NCI-H187 (cell line): ENCODE measurements at regions not wholly inside any gene's neighbourhood (a gene's known extent, or its start where the extent isn't known, plus 50 kb on each side); places are given as distances from the start of the nearest gene placed in this dataset.
"Not testable (repeated sequence)": the region's sequence is repeated elsewhere in the genome, so short reads cannot be mapped to it uniquely, and the experiment has no call there.

Source experiments
- DNase-seq, 2 experiments: peaks; one replicate each; lab custom pipeline; 2025; lab: John Stamatoyannopoulos, UW

DNA sequence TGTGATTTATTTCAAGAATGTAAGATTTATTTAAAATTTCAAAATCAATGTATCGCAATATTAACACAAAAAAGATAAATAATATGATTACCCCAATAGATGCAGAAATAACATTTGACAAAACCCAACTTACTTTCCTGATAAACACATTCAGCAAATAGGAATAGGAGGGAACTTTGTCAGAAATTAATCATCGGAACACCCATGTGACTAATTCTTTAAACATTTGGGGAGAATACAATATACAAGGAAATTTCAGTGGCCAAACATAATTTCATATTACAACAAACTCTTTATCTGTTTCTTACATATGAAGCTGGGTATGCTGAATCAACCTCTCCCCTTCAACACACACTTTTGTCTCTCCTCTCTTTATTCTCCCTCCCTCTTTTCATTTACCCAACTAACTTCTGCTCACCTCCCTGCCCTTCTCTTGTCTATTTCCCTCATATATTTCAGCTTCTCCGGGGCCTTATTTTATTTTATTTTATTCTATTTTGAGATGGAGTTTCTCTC lies 309.6 kb upstream of the CNTNAP5 start:
- DNase-seq, result no peak

- no peak for DNase-seq
Measured at GRCh38 chr2:123717636-123718334, 307.3 kb upstream of the CNTNAP5 start.

DNA sequence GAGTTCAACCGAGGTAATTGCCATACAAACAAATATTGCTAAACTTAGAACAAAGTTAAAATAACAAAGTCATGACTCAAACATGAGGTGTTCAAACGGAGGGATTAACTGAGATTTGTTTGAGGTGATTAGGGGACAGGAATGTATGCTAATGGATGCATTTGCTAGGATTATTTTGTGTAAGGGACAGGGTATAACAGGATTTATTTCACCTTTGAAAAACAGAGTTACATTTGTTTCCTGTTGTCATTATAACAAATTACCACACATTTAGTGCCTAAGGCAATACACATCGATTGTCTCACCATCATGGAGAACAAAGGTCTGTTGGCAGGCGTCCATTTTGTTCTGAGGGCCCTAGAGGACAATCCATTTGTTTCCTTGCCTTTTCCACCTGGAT lies 304.3 kb upstream of the CNTNAP5 start:
- no peak for DNase-seq

DNA sequence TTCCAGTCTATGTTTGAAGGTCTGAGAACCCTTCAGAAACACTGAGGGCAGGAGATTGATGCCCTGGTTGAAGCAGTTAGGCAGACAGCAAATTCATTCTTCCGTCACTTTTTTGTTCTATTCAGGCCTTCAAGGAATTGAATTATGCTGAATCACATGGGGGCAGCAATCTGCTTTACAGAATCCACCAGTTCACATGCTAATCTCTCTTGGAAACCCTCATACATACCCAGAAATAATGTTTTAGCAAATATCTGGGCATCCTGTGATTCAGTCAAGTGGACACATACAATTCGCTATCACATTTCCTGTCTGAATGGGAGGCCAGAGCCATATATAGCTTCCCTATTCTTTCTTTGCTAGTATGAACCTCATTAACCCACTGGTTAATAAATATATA lies 301.4 kb upstream of the CNTNAP5 start:
- no peak for DNase-seq

DNA sequence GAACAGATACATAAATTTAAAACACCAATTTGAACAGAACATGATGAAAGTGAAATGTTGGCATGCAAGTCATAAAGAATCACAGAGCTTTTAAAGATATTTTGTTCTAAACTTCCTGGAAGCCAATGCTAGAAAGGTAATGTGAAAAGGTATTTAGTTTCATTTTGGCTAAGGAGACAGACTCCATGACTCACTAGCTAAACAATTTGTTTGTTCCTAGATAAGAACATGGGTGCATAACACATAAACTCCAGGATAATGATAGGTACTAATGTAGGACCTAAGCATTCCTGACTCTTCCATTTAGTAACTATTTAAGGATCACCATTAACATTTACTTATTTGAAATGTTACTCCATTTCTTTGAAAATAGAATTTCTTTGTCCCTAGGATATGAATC lies 292.5 kb upstream of the CNTNAP5 start:
- no peak for DNase-seq

DNA sequence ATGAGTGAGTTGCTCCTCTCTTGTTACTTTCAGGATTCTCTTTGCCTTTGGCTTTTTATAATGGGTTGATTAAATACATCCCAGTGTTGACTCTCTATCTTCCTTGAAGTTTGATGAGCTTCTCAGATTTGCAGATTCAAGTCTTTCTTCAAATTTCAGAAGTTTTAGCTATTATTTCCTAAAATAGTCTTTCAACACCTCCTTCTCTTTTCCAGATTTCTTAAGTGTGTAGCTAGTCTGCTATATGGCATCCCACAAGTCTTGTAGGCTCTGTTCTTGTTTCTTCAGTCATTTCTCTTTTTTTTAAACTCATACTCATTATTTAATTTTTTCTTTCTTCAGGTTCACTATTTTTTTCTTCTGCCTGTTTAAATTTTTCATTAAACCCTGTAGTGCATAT lies 287.7 kb upstream of the CNTNAP5 start:
- DNase-seq, result no peak

DNA sequence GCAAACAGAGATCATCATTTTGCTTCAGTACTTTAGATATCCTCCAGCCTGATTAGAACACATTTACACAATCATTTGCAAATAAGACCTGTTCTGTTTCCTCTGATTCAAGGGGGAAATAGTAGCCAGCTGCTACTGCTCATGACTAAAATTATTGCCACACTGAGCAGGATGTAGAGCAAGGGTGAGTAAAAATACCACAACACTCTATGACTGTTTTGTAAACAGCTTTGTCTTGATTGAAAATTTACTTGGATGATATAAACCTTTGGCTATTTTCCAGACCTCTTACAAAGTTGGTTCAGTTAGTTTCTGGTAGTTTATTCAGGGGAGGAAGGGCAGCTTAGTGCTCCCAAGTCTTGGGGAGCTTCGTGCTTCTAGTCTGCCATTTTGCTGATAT lies 286.4 kb upstream of the CNTNAP5 start:
- no peak for DNase-seq

- no peak for DNase-seq
Measured at GRCh38 chr2:123746006-123746405, 279.1 kb upstream of the CNTNAP5 start.

DNA sequence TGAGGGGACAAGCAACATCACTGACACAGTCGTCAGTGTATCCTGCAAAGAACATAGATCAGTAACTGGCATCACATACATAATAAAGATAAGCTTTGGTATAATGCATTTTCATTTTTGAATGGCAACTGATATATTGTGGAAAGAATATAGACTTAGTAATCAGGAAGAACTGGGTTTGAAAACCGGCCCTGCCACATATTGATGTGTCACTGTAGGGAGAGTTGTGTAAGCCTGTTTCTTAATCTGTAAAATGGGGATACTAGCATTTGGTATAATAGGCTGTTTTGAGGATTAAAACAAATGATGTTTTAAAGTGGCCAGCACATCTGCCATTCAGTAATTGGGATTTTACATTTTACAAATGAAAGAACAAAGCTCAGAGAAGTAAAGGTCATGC lies 277.8 kb upstream of the CNTNAP5 start:
- no peak for DNase-seq

DNA sequence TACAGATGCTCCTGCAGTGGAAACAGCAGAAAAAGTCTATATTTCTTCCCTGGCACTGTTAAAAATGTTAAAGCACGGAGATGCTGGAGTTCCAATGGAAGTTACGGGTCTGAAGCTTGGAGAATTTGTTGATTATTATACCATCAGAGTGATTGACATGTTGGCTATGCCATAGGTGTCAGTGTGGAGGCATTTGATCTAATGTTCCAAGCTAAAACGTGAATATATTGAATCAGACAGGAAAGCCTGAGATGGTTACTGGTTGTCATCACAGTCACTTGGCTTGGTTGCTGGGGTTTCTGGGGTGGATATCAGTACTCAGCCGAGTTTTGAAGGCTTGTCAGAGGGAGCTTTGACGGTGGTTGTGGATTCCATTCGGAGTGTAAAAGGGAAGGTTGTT lies 262.9 kb upstream of the CNTNAP5 start:
- no peak for DNase-seq

DNA sequence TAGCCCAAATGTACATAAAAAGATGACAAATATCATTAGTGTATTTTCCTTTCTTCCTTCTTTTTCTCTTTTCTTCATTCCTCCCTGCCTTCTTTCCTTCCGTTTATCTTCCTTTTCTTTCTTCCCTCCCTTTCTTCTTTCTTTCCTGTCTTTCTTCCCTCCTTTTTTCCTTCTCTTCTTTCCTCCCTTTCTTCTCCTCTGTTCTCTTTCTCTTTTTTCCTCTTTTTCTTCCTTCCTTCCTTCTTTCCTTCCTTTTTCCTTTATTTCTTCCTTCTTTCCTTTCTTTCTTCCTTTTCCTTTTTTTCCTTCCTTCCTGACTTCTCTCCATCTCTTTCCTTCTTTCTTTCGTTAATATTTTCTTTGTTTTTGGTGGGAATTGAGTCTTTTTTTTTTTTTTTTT lies 256.9 kb upstream of the CNTNAP5 start:
- no peak for DNase-seq

DNA sequence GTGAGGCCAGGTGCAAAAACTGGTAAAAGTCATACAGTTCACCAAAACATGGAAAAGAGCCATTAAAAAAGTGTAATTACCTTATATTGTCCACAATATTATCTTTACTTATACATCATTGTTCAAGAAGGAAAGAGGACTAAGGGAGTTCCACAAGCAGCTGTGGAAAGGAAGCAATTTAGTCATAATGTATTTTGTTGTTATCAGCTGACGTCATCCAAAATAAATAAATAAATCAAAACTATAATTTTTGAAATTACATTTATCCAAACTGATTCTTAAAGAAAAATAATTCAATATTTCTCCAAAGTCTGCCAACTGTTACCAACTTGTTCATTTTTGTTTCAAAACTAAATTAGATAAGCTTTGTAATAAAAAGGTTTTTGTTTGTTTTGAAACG lies 256.1 kb upstream of the CNTNAP5 start:
- DNase-seq, result no peak

- DNase-seq, result no peak
Measured at GRCh38 chr2:123770996-123771720, 253.9 kb upstream of the CNTNAP5 start.

DNA sequence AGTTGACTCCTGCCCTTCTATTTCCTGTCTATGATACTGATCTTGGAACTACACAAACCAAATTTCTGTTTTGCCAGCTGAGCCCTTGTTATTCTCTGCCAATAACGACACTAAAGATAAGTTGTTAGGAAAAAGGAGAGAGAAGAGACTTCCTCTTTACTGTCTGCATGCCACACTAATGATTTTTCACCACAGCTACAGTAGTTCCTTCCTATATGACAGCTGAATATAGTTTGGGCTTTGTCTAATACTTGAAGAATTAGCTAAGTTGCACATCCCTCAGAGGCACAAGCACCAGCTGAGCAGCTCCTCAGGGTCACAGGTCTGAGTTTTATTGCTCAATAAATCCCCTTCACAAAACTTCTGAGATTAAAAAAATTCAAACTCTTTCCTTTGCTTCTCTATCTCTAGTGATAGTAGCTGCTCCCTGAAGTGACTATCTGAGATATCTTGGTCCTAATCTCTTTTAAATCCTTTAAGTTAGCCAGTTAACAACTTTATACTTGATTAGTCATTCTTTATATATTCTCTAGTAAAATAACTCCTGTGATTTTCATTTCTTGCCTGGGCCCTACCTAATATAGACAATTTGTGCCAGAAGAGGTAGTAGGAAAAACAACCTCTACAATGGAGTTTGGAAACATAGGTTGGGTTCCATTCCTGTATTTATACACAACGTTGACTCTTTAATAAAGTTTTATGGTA lies 253.0 kb upstream of the CNTNAP5 start:
- no peak for DNase-seq

DNA sequence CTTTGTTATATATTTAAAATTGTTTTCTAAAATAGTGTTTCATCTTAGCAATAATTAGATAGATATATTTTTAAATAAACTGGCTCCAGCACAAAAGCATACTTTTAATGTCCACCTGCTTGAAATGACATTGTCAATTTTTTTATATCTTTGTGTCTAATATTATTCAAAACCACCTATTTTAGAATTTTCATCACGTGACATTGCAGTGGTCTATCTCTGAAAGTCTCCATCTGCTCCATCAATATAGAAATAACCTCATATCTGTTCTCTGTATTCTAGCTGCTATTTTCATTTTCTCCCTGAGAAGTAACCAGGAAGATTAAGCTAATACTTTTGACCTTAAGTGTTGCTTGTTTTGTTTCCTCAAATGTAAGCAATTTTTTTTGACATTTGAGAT lies 248.0 kb upstream of the CNTNAP5 start:
- DNase-seq, result no peak

DNA sequence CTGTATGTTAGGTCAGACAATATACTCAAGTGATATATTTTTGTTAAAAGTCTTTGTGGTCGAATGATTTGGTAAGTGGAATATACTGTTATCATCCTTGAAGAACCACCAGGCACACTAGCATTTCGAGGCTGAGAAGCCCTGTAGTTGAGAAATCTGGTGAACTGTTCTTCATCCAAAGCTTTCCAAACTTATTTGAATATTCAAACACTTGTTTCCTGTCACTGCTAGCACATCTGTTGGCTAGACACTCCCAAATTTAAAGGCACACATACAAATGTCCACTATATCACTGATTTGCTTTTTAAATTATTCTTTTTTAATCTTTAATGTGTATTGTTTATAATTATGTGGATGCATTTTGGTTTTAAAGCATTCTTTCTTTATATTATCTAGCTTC lies 241.9 kb upstream of the CNTNAP5 start:
- no peak for DNase-seq

- DNase-seq, result no peak
Measured at GRCh38 chr2:123785332-123785731, 239.8 kb upstream of the CNTNAP5 start.

DNA sequence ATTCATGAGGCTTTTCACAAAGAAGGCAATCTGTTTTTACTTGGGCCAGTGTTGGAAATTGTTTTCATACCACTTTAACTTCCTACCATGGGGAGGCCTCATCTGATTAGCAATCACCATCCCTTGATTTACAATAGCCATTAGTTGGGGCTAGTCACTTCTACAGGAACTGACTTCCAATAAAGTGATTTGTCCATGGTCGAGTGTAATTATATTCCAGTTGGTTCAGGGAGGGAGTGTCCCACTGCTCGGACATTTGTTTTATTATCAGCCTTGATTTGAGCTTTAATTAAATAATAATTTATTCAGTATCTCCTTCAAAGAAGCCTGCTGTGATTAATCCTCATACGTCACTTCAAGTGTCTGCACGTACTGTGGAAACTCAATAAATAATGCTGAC lies 233.9 kb upstream of the CNTNAP5 start:
- no peak for DNase-seq

- no peak for DNase-seq
Measured at GRCh38 chr2:123791684-123792083, 233.4 kb upstream of the CNTNAP5 start.

DNA sequence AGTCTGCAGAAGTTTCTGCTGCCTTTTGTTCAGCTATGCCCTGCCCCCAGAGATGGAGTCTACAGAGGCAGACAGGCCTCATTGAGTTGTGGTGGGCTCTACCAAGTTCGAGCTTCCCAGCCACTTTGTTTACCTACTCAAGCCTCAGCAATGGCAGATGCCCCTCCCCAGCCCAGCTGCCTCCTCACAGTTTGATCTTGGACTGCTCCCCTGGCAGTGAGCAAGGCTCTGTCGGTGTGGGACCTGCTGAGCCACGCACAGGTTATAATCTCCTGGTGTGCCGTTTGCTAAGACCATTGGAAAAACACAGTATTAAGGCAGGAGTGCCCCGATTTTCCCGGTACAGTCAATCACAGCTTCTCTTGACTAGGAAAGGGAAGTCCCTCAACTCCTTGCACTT lies 221.0 kb upstream of the CNTNAP5 start:
- DNase-seq, result not testable (repeated sequence)

DNA sequence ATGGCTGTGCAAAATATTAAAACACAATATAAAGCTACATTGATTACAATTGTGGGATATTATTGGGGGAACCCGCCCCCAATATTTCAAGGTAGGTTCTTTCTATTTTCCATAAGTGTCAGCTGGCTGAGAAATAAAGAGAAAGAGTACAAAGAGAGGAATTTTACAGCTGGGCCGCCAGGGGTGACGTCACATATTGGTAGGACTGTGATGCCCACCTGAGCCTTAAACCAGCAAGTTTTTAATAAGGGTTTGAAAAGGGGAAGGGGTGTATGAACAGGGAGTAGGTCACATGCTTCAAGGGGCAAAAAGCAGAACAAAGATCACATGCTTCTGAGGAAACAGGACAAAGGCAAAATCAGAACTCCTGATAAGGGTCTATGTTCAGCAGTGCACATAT lies 219.3 kb upstream of the CNTNAP5 start:
- DNase-seq, result not testable (repeated sequence)

DNA sequence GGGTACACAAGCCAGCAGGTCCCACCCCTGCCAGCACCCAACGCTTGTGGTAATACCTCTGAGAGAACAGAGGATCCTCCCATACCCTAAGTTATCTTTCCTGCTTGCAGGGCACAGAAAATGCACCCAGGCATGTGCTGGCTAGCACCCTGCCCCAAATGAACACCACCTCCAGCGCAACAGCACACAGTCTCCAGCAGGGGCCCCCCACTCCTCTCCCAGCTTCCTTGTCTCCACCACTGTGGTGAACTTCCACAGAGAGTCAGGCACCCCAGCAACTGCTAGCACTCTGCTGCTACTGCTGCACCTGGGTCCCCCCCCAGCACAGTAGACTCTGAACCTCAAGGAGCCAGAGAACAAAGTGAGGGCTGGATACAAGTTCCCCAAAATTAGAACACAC lies 216.8 kb upstream of the CNTNAP5 start:
- no peak for DNase-seq

- no peak for DNase-seq
Measured at GRCh38 chr2:123811846-123812245, 213.2 kb upstream of the CNTNAP5 start.
